Left cardiac atrium (tissue), 4 donors: ENCODE measurements at regions not wholly inside any gene's neighbourhood (a gene's known extent, or its start where the extent isn't known, plus 50 kb on each side); places are given as distances from the start of the nearest gene placed in this dataset.
"Not testable (repeated sequence)": the region's sequence is repeated elsewhere in the genome, so short reads cannot be mapped to it uniquely, and the experiment has no call there.

ENCODE experiments used
- ATAC-seq, 2 donors: fragments of 200-7000 bp; cut with Tn5 transposase; one replicate each; pipeline ENCODE4 v1.9.1; 2020; ENCODE audit warnings: mild to moderate bottlenecking in 2 of 2, moderate library complexity in 2 of 2
- DNase-seq: peaks from one replicate; pipeline ENCODE4 v3.0.0-alpha.2; 2020
- intact Hi-C, 2 donors: fragments of 100-400 bp; cut with DNase I; formaldehyde crosslinking; loops; one replicate each; pipeline versions ENCODE4 v1.14.1 to v1.15.1; 2022 to 2023
- donor health status: DM: no; HTN: yes; CAD: no.
- donor health status: DM: no; HTN: yes; CAD: no; lungs with severe emphysema.
- donor health status: DM: yes; HTN: yes; CAD: no.
- donor health status: Dilated cardiomyopathy.

GRCh38 chr12:10453-10852 is 56.1 kb upstream of the IQSEC3 start:
- ATAC-seq = peak in 1 of 2 donors; percentile 47
- intact Hi-C loops = not testable (repeated sequence)

GRCh38 chr12:10879-11812 is 55.4 kb upstream of the IQSEC3 start:
- ATAC-seq = peak in 1 of 2 donors; percentile 22
- DNase-seq, intact Hi-C loops: not testable (repeated sequence)

More at GRCh38 chr12:10453-10852, 56.1 kb upstream of the IQSEC3 start:
- DNase-seq = not testable (repeated sequence)

- DNase-seq, intact Hi-C loops, ATAC-seq: not testable (repeated sequence)
These were observed 54.3 kb upstream of the IQSEC3 start for GRCh38 chr12:12306-12705.

- ATAC-seq, DNase-seq, intact Hi-C loops: not testable (repeated sequence)
These were observed 53.6 kb upstream of the IQSEC3 start for GRCh38 chr12:12725-13640.

GRCh38 chr12:13841-14240 is 52.7 kb upstream of the IQSEC3 start:
- ATAC-seq, DNase-seq, intact Hi-C loops: not testable (repeated sequence)

GRCh38 chr12:14696-15095 is 51.9 kb upstream of the IQSEC3 start:
- DNase-seq = not testable (repeated sequence)

GRCh38 chr12:15381-15780 is 51.2 kb upstream of the IQSEC3 start:
- DNase-seq, ATAC-seq, intact Hi-C loops: not testable (repeated sequence)

More at GRCh38 chr12:14696-15095, 51.9 kb upstream of the IQSEC3 start:
- ATAC-seq, intact Hi-C loops: not testable (repeated sequence)

GRCh38 chr12:16019-16418 is 50.5 kb upstream of the IQSEC3 start:
- intact Hi-C loops, DNase-seq, ATAC-seq: not testable (repeated sequence)

GRCh38 chr12:16541-16940 is 50.0 kb upstream of the IQSEC3 start:
- intact Hi-C loops, DNase-seq, ATAC-seq: not testable (repeated sequence)
